ENCODE measurements at regions not wholly inside any gene's neighbourhood (a gene's known extent, or its start where the extent isn't known, plus 50 kb on each side); places are given as distances from the start of the nearest gene placed in this dataset.

DNA sequence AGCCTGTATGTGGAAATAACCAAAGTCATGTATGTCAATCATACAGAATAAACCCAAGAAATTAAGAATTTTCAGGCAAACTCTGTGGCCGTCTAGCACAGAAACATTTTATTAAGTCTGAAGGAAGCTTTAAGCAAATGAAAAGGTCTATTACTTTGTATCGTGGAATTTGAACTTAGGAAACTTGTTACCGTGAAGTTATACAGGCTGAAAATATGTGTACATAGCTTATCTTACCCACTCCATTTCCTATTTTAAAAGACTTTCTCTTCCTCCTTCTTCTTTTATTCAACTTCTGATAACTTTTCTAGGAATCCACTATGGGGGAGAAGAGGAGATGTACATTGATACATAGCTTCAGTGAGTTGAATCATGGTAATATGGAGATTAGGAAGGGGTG, 108.3 kb downstream of the AGTR2 start:
- H3K4me1 Mint-ChIP-seq (ENCODE audit: low read depth): no peaks in the 10 kb centered on the region
- no peak overlapping the region for H3K27ac Mint-ChIP-seq
- TF ChIP-seq CTCF (IDR thresholded peaks at IDR 0.05): no peak
- no peak for DNase-seq
- H3K4me3 Mint-ChIP-seq: no peak overlapping the region
- H3K9me3 Mint-ChIP-seq: no peaks in the 10 kb centered on the region
- no peaks in the 10 kb centered on the region for H3K36me3 Mint-ChIP-seq (ENCODE audit: low read depth)
- no peaks in the 10 kb centered on the region for H3K27me3 Mint-ChIP-seq (ENCODE audit: insufficient read depth)

DNA sequence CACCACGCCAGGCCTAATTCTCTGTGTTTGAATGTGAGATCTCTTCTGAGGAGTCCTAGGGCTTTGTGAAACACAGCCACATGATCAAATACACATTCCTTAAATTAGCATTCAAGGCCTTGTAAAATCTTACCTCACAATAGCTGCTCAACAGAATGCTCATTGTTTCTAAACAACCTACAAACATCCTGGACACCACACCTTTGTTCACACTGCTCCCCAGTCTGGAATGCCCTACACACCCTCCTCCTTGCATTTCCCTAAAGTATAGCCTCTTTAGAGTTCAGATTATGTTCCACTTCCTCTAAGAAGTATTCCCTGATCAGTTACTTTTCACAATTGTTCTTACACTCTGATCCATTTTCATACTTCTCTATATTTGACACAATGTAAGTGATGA, 110.6 kb downstream of the AGTR2 start:
- Mint-ChIP-seq H3K4me3 (no peak overlapping the region), H3K4me1 (ENCODE audit: low read depth) (no peaks in the 10 kb centered on the region), H3K9me3 (no peaks in the 10 kb centered on the region), H3K27me3 (ENCODE audit: insufficient read depth) (no peaks in the 10 kb centered on the region), H3K36me3 (ENCODE audit: low read depth) (no peaks in the 10 kb centered on the region), H3K27ac (no peak overlapping the region)
- TF ChIP-seq CTCF (IDR thresholded peaks at IDR 0.05): no peak
- no peak for DNase-seq

DNA sequence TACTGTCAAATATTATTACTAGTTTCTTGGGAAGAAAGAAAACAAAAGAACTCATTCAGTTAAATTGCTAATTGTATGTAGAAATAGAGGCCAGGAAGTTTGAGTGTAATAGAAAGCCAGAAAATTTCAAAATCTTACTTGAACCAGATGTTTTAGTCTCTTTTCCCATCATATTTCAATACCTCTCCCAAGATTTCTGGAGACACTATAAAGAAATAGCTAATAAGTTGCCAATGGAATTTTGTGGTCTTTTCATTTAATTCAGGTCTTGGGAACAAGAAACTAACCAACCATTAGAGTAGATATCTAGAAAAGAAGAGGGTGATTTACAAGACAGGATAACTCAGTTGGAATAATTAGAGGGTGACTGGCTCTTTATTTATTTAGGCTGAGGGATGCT, 112.2 kb downstream of the AGTR2 start:
- no peak for TF ChIP-seq CTCF (IDR thresholded peaks at IDR 0.05)
- Mint-ChIP-seq H3K27ac (no peak overlapping the region), H3K27me3 (ENCODE audit: insufficient read depth) (no peaks in the 10 kb centered on the region), H3K36me3 (ENCODE audit: low read depth) (no peaks in the 10 kb centered on the region), H3K9me3 (no peaks in the 10 kb centered on the region), H3K4me1 (ENCODE audit: low read depth) (no peaks in the 10 kb centered on the region), H3K4me3 (no peak overlapping the region)
- DNase-seq: no peak

DNA sequence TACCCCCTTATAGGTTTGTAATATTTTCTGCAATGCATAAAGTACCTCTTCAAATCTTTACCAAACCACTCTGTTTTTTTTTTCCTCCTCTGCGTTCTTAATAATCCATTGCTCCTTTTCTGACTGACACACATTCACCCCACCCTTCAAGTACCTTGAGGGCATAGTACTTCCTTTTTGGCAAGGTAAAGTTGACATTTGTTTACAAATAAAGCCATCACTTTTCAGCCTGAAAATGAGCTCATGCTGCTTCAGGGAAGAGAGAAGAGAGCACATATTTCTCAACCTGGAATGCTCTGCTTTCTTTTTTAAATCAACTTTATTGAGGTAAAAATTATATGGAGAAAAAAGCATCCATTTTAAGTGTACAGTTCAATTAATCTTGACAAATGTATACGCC, 113.9 kb downstream of the AGTR2 start:
- Mint-ChIP-seq H3K27ac (no peak overlapping the region), H3K9me3 (no peaks in the 10 kb centered on the region), H3K4me3 (no peak overlapping the region)

GRCh38 chrX:116285501-116285900, 115.0 kb downstream of the AGTR2 start:
- H3K36me3 Mint-ChIP-seq (ENCODE audit: low read depth): no peaks in the 10 kb centered on the region
- H3K27ac Mint-ChIP-seq: no peak overlapping the region

More for the DNA sequence above, 113.9 kb downstream of the AGTR2 start:
- no peak for DNase-seq
- Mint-ChIP-seq H3K36me3 (ENCODE audit: low read depth) (no peaks in the 10 kb centered on the region), H3K4me1 (ENCODE audit: low read depth) (no peaks in the 10 kb centered on the region), H3K27me3 (ENCODE audit: insufficient read depth) (no peaks in the 10 kb centered on the region)
- TF ChIP-seq CTCF (IDR thresholded peaks at IDR 0.05): no peak

More at GRCh38 chrX:116285501-116285900, 115.0 kb downstream of the AGTR2 start:
- TF ChIP-seq CTCF (IDR thresholded peaks at IDR 0.05): no peak
- Mint-ChIP-seq H3K27me3 (ENCODE audit: insufficient read depth) (no peaks in the 10 kb centered on the region), H3K9me3 (no peaks in the 10 kb centered on the region), H3K4me3 (no peak overlapping the region), H3K4me1 (ENCODE audit: low read depth) (no peaks in the 10 kb centered on the region)
- no peak for DNase-seq
